HG02870 (cell line): ENCODE measurements at regions not wholly inside any gene's neighbourhood (a gene's known extent, or its start where the extent isn't known, plus 50 kb on each side); places are given as distances from the start of the nearest gene placed in this dataset.
"Not testable (repeated sequence)": the region's sequence is repeated elsewhere in the genome, so short reads cannot be mapped to it uniquely, and the experiment has no call there.

Source experiments
- ATAC-seq: cut with Tn5 transposase; IDR thresholded peaks from one replicate; pipeline ENCODE4 v1.9.1; 2021; ENCODE audit warnings: mild to moderate bottlenecking, moderate library complexity; ENCODE audit not compliant: unreplicated experiment

DNA sequence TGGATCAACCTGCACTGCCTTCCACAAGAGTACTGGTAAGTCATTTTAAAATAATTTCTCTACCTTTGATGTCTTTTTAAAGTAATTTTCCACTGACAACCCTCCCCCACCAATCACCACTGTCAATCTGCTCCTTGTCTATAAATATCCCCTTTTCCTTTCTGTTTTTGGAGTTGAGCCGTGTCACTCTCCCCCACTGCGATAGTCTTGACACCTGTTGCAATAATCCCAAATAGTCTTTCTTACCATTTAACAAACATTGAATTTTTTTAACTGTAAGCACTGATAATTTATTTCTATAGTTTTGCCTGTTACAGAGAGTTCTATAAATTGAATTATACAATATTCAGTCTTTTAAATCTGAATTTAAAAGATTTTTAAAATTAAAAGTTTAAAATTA is 420.9 kb downstream of the COL11A1 start:
- no peak for ATAC-seq

DNA sequence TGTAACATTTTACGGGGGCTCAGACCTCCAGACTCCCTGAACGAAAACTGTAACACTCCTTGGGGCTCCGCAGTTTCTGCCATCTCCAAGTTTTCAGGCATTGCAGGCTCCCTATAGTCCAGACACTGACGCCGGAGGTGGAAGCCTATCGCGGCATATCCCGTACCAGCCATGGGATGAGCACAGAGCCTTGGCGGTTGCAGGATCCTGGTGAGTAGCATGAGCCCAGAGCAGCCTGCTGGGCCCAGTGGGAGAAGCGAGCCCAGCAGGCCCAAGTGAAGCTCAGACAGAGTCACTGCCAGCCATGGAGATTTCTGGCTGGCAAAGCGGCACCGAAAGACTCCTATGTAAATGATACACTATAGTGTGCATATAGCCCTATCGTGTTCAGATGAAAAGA is 446.8 kb downstream of the COL11A1 start:
- no peak for ATAC-seq

DNA sequence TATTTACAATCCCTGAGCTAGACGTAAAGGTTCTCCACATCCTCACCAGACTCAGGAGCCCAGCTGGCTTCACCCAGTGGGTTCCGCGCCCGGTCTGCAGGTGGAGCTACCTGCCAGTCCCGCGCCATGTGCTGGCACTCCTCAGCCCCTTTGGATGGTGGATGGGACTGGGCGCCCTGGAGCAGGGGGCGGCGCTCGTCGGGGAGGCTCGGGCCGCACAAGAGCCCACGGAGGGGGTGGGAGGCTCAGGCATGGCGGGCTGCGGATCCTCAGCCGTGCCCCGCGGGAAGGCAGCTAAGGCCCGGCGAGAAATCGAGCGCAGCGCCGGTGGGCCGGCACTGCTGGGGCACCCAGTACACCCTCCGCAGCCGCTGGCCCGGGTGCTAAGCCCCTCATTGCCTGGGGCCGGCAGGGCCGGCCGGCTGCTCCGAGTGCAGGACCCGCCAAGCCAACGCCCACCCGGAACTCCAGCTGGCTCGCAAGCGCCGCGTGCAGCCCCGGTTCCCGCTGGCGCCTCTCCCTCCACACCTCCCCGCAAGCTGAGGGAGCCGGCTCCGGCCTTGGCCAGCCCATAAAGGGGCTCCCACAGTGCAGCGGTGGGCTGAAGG is 448.3 kb downstream of the COL11A1 start:
- not testable (repeated sequence) for ATAC-seq

DNA sequence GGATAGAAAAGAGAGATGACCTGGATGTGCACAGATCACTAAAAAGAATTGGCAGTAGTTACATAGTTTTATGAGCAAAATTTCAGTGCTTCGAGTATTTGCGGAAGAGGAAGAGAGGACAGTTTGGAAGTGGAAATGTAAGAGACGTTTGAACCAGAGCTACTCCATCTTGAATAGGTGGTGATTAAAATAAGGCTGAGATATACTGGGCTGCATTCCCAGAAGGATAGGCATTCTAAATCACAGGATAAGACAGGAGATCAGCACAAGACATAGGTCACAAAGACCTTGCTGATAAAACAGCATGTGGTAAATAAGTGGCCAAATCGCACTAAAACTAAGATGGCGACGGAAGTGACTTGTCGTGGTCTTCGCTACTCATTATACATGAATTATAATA is 453.3 kb downstream of the COL11A1 start:
- no peak for ATAC-seq

DNA sequence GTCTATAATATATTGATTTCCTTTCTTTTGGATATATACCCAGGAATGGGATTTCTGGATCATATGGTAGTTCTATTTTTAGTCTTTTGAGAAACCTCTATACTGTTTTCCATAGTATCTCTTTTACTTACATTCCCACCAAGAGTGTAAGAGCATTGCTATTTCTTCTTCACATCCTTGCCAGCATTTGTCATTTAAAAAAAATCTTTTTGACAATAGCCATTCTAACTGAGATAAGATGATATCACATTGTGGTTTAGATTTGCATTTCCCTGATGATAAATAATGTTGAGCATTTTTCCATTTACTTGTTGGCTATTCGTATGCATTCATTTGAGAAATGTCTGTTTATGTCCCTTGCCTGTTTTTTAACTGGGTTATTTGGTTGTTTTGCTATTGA is 467.4 kb downstream of the COL11A1 start:
- no peak for ATAC-seq

- no peak for ATAC-seq
These were observed 468.0 kb downstream of the COL11A1 start for GRCh38 chr1:102640312-102640711.

- ATAC-seq, result no peak
These were observed 476.6 kb downstream of the COL11A1 start for GRCh38 chr1:102631691-102632090.

- ATAC-seq, result no peak
These were observed 478.3 kb downstream of the COL11A1 start for GRCh38 chr1:102630041-102630440.

- no peak for ATAC-seq
These were observed 480.2 kb downstream of the COL11A1 start for GRCh38 chr1:102628109-102628613.

GRCh38 chr1:102627145-102627544 is 481.2 kb downstream of the COL11A1 start:
- no peak for ATAC-seq

- ATAC-seq, result no peak
These were observed 492.4 kb downstream of the COL11A1 start for GRCh38 chr1:102615896-102616295.

GRCh38 chr1:102595106-102595505 is 513.2 kb downstream of the COL11A1 start:
- ATAC-seq, result no peak

DNA sequence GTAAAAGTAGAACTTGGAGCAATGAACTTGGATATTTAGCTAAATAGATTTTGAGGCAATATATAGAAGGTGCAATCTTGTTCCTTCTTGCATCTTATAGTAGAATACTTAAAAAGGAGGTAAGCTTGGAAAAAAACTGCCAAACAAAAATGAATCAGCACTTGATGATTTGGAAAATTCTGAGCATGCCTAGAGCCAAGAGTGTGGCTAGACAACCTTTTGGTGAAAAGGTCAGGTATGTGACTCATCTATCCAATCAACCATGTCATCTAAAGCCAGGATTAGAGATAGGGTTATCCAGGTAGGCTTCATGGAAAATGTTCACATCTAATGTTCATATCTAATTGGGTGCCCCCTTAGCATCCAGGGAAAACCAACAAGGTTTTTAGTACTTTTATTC is 515.0 kb downstream of the COL11A1 start:
- no peak for ATAC-seq

DNA sequence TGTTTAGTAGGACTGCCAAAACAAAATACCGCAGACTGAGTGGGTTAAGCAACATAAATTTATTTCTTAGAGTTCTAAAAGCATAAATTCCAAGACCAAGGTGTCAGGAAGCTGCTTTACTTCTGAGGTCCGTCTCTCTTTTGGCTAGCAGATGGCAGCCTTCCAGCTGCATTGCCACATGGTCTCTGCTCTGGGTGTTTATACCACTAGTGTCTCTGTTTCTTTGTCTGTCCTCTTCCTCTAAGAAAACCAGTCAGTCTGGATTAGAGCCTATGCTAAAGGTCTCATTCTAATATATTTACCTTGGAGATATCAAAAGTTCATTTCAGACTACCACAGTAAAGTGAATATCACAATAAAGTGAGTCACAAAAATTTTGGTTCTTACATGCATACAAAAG is 519.8 kb downstream of the COL11A1 start:
- ATAC-seq, result no peak

GRCh38 chr1:102586022-102586421 is 522.3 kb downstream of the COL11A1 start:
- no peak for ATAC-seq

DNA sequence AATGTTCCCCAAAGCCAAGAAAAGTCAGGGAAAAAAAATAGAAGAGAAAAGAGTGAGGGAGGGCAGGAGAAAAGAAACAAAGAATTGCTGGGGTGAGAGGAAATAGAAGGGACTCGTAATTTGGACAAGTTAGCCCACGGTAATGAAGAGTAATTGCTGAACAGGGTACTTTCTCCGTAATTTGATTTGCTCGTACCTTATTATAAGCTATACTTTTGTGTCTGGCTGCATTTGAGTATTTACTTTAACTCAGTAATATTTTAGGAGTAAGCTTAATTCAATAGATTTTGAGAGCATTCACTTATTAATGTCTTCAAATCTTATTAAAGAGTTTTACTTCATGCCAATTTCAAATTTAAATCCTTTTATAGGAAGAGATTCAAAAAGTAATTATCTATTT is 527.5 kb downstream of the COL11A1 start:
- ATAC-seq, result no peak

DNA sequence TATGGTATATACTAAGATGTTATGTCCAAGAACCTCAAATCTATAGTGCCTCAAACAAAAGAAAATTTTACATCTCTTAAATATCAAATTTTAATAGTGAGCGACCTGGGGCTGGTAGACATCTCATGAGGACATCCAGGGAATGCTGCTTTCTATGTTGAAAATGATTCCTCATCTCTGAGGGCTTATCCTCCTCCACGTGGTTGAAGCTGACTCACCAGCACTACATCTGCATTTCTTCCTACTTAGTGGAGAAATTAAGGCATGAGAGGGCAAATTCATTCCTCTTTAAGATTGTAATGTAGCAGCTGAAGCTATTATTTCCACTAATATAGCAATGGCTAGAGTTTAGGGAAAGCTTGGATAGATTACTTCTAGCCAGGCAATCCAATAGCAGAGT is 529.5 kb downstream of the COL11A1 start:
- ATAC-seq, result no peak

- no peak for ATAC-seq
These were observed 535.7 kb downstream of the COL11A1 start for GRCh38 chr1:102572637-102573036.

GRCh38 chr1:102566182-102566581 is 542.1 kb downstream of the COL11A1 start:
- ATAC-seq, result no peak

- ATAC-seq, result no peak
These were observed 545.9 kb downstream of the COL11A1 start for GRCh38 chr1:102562380-102562779.

GRCh38 chr1:102550729-102551384 is 554.1 kb upstream of the OLFM3 start:
- ATAC-seq, result no peak

- ATAC-seq, result no peak
These were observed 549.5 kb upstream of the OLFM3 start for GRCh38 chr1:102546251-102546650.
